ENCODE measurements at regions not wholly inside any gene's neighbourhood (a gene's known extent, or its start where the extent isn't known, plus 50 kb on each side); places are given as distances from the start of the nearest gene placed in this dataset.

DNA sequence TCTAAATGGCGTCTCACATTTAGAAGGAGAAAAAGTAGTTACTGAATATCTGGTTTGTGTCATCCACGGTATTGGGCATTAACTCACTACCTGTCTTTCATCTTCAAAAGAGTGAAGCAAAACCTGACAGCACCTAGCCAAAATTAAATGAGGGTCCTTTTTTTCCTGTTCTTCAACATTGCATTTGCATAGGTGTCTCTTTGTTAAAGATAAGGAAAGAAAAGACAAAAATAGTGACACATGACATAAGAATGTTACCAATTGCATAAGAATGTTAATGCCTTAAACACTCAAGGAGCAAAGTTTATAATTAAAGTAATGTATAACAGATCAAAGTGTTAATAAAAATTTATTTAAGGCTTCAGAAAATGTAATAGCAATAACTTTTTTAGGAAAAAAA, 61.4 kb upstream of the MANEA start:
- no TSS peak for BruUV-seq (replicated peaks)
- Histone ChIP-seq H3K4me3 (replicated peaks in 1 of 2; ENCODE audit: low read depth in 1 of 2, low read length in 2 of 2) (no peak overlapping the region), H3K9ac (ENCODE audit: low read length) (no peak overlapping the region), H3K9me2 (ENCODE audit: insufficient read depth) (no peaks in the 10 kb centered on the region), H3K36me3 (ENCODE audit: control insufficient read depth in 1 of 2, insufficient read depth in 2 of 2, low read length in 2 of 2) (no peaks in the 10 kb centered on the region), H3K4me2 (ENCODE audit: low read length) (no peak overlapping the region), H3K9me3 (ENCODE audit: control insufficient read depth in 1 of 2, insufficient read depth in 1 of 2, low read depth in 1 of 2, low read length in 2 of 2) (no peaks in the 10 kb centered on the region), H3K79me2 (ENCODE audit: insufficient read depth, low read length) (no peaks in the 10 kb centered on the region), H3K27ac (ENCODE audit: low read depth, low read length) (no peak overlapping the region), H2AFZ (ENCODE audit: low read depth, low read length, poor library complexity, severe bottlenecking) (no peak overlapping the region), H3K27me3 (ENCODE audit: insufficient read depth, low read length) (no peaks in the 10 kb centered on the region), H3K4me1 (ENCODE audit: control insufficient read depth in 1 of 2, insufficient read depth in 2 of 2, low read length in 2 of 2) (no peaks in the 10 kb centered on the region), H4K20me1 (ENCODE audit: insufficient read depth) (no peaks in the 10 kb centered on the region)
- ChIA-PET POLR2A (no interaction called here), CTCF (no interaction called here), RAD21 (ENCODE audit: low non-redundant PET in 1 of 2, low total read pairs in 2 of 2, uncharacterized antibody in 2 of 2, unreplicated experiment in 2 of 2) (no interaction called here)
- TF ChIP-seq CBX3 (IDR thresholded peaks at IDR 0.05; ENCODE audit: low read depth): no peak
- no peak for TF ChIP-seq YY1 (IDR thresholded peaks at IDR 0.05; ENCODE audit: extremely low read depth, insufficient replicate concordance, low read depth, low read length)
- intact Hi-C loops (cut with micrococcal nuclease): no loop called here
- ATAC-seq (no peak), DNase-seq (ENCODE audit: low read depth, low spot score) (no peak)

- H3K79me2 ChIP-seq (ENCODE audit: insufficient read depth, low read length): no peaks in the 10 kb centered on the region
- ChIA-PET RAD21 (ENCODE audit: low non-redundant PET in 1 of 2, low total read pairs in 2 of 2, uncharacterized antibody in 2 of 2, unreplicated experiment in 2 of 2) (no interaction called here), POLR2A (no interaction called here), CTCF (no interaction called here)
- H4K20me1 ChIP-seq (ENCODE audit: insufficient read depth): no peaks in the 10 kb centered on the region
- no peak for TF ChIP-seq SP1 (IDR thresholded peaks at IDR 0.05; ENCODE audit: low read depth)
- TF ChIP-seq POLR2AphosphoS5 (IDR thresholded peaks at IDR 0.05; ENCODE audit: low read depth, low read length): no peak
- TF ChIP-seq YY1 (IDR thresholded peaks at IDR 0.05; ENCODE audit: extremely low read depth, insufficient replicate concordance, low read depth, low read length): no peak
- no peak for TF ChIP-seq SIN3A (IDR thresholded peaks at IDR 0.05; ENCODE audit: low read depth)
- no peak for TF ChIP-seq CBX3 (IDR thresholded peaks at IDR 0.05; ENCODE audit: low read depth)
- TF ChIP-seq, protein P1, sequence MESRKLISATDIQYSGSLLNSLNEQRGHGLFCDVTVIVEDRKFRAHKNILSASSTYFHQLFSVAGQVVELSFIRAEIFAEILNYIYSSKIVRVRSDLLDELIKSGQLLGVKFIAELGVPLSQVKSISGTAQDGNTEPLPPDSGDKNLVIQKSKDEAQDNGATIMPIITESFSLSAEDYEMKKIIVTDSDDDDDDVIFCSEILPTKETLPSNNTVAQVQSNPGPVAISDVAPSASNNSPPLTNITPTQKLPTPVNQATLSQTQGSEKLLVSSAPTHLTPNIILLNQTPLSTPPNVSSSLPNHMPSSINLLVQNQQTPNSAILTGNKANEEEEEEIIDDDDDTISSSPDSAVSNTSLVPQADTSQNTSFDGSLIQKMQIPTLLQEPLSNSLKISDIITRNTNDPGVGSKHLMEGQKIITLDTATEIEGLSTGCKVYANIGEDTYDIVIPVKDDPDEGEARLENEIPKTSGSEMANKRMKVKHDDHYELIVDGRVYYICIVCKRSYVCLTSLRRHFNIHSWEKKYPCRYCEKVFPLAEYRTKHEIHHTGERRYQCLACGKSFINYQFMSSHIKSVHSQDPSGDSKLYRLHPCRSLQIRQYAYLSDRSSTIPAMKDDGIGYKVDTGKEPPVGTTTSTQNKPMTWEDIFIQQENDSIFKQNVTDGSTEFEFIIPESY (IDR thresholded peaks at IDR 0.05; ENCODE audit: extremely low read depth, insufficient replicate concordance, low read length): no peak
- no peak for TF ChIP-seq EGR1 (IDR thresholded peaks at IDR 0.05; ENCODE audit: low read depth)
- no peak for TF ChIP-seq EZH2phosphoT487 (IDR thresholded peaks at IDR 0.05; ENCODE audit: borderline replicate concordance)
- no peak for TF ChIP-seq ZFX (IDR thresholded peaks at IDR 0.05)
- no peak for TF ChIP-seq JUND (IDR thresholded peaks at IDR 0.05)
- no peak for TF ChIP-seq TCF7L2 (IDR thresholded peaks at IDR 0.05; ENCODE audit: borderline replicate concordance, extremely low read depth, insufficient read depth, insufficient read length)
- no peak for TF ChIP-seq ATF3 (IDR thresholded peaks at IDR 0.05)
- TF ChIP-seq ELF1 (IDR thresholded peaks at IDR 0.05; ENCODE audit: borderline replicate concordance, low read depth): no peak
- no peak for TF ChIP-seq FOSL1 (IDR thresholded peaks at IDR 0.05; ENCODE audit: low read depth)
- no peak for TF ChIP-seq SRF (IDR thresholded peaks at IDR 0.05; ENCODE audit: low read depth)
- no peak for TF ChIP-seq RAD21 (IDR thresholded peaks at IDR 0.05; ENCODE audit: low read depth)
- no peak for DNase-seq (ENCODE audit: low read depth, low spot score)
- H3K4me2 ChIP-seq (ENCODE audit: low read length): no peak overlapping the region
- no peak overlapping the region for H3K27ac ChIP-seq (ENCODE audit: low read depth, low read length)
- H3K27me3 ChIP-seq (ENCODE audit: insufficient read depth, low read length): no peaks in the 10 kb centered on the region
- H3K4me3 ChIP-seq (replicated peaks in 1 of 2; ENCODE audit: low read depth in 1 of 2, low read length in 2 of 2): no peak overlapping the region
- H3K9me3 ChIP-seq (ENCODE audit: control insufficient read depth in 1 of 2, insufficient read depth in 1 of 2, low read depth in 1 of 2, low read length in 2 of 2): no peaks in the 10 kb centered on the region
- BruUV-seq (replicated peaks): no TSS peak
- no peaks in the 10 kb centered on the region for H3K4me1 ChIP-seq (ENCODE audit: control insufficient read depth in 1 of 2, insufficient read depth in 2 of 2, low read length in 2 of 2)
- H3K9ac ChIP-seq (ENCODE audit: low read length): no peak overlapping the region
- H2AFZ ChIP-seq (ENCODE audit: low read depth, low read length, poor library complexity, severe bottlenecking): no peak overlapping the region
- ATAC-seq: no peak
- H3K9me2 ChIP-seq (ENCODE audit: insufficient read depth): no peaks in the 10 kb centered on the region
- H3K36me3 ChIP-seq (ENCODE audit: control insufficient read depth in 1 of 2, insufficient read depth in 2 of 2, low read length in 2 of 2): no peaks in the 10 kb centered on the region
- intact Hi-C loops (cut with micrococcal nuclease): no loop called here
Observed at GRCh38 chr6:95517004-95517403, 60.3 kb upstream of the MANEA start.
